GM23248 (cell line): ENCODE measurements at regions not wholly inside any gene's neighbourhood (a gene's known extent, or its start where the extent isn't known, plus 50 kb on each side); places are given as distances from the start of the nearest gene placed in this dataset.

Source experiments
- DNase-seq: peaks from one replicate; pipeline ENCODE4 v3.0.0-alpha.2; 2015
- H2AFZ ChIP-seq: fragments of 200-600 bp; sonication (generic); 2 replicates; pipeline ENCODE4 v1.6.1; 2016; ENCODE audit warnings: antibody characterized with exemption
- H3F3A ChIP-seq: fragments of 200-600 bp; sonication (generic); 2 replicates; pipeline ENCODE4 v1.6.1; 2016; ENCODE audit warnings: mild to moderate bottlenecking, antibody characterized with exemption, mixed run types; ENCODE audit not compliant: insufficient read depth
- H3K27ac ChIP-seq: fragments of 200-600 bp; sonication (generic); 2 replicates; pipeline ENCODE4 v1.5.1; 2016; ENCODE audit warnings: mild to moderate bottlenecking
- H3K27me3 ChIP-seq: fragments of 200-600 bp; sonication (generic); replicated peaks from 2 replicates; pipeline ENCODE4 v1.6.1; 2016; ENCODE audit warnings: mild to moderate bottlenecking; ENCODE audit not compliant: insufficient read depth
- H3K36me3 ChIP-seq: fragments of 200-600 bp; sonication (generic); 2 replicates; pipeline ENCODE4 v1.6.1; 2016; ENCODE audit warnings: low read depth, mild to moderate bottlenecking
- H3K4me1 ChIP-seq: fragments of 200-600 bp; sonication (generic); 2 replicates; pipeline ENCODE4 v1.6.1; 2016; ENCODE audit warnings: mild to moderate bottlenecking; ENCODE audit not compliant: insufficient read depth
- H3K4me2 ChIP-seq: fragments of 200-600 bp; sonication (generic); one replicate; pipeline ENCODE4 v1.6.1; 2016; ENCODE audit warnings: mild to moderate bottlenecking; ENCODE audit not compliant: unreplicated experiment
- H3K4me3 ChIP-seq: fragments of 200-600 bp; sonication (generic); 2 replicates; pipeline ENCODE4 v1.5.1; 2016; ENCODE audit warnings: mild to moderate bottlenecking
- H3K79me2 ChIP-seq: fragments of 200-600 bp; sonication (generic); 2 replicates; pipeline ENCODE4 v1.6.1; 2016; ENCODE audit warnings: mild to moderate bottlenecking; ENCODE audit not compliant: insufficient read depth
- H3K9ac ChIP-seq: fragments of 200-600 bp; sonication (generic); 2 replicates; pipeline ENCODE4 v1.6.1; 2016; ENCODE audit warnings: mild to moderate bottlenecking
- H3K9me2 ChIP-seq: fragments of 200-600 bp; sonication (generic); 2 replicates; pipeline ENCODE4 v1.6.1; 2016; ENCODE audit warnings: mixed run types, mild to moderate bottlenecking, moderate library complexity; ENCODE audit not compliant: insufficient read depth
- H3K9me3 ChIP-seq: fragments of 200-600 bp; sonication (generic); one replicate; pipeline ENCODE4 v1.6.1; 2017; ENCODE audit warnings: low read depth
- H4K20me1 ChIP-seq: fragments of 200-600 bp; sonication (generic); 2 replicates; pipeline ENCODE4 v1.6.0; 2016; ENCODE audit not compliant: insufficient read depth
- EZH2 ChIP-seq: fragments of 200-600 bp; sonication (generic); IDR thresholded peaks from 2 replicates; pipeline ENCODE4 v1.6.1; 2018; ENCODE audit warnings: antibody characterized with exemption, mild to moderate bottlenecking; ENCODE audit not compliant: insufficient read depth, poor library complexity, severe bottlenecking
- EZH2phosphoT487 ChIP-seq: fragments of 200-600 bp; sonication (generic); IDR thresholded peaks from 2 replicates; pipeline ENCODE4 v1.6.1; 2018; ENCODE audit warnings: antibody characterized with exemption, moderate library complexity, mild to moderate bottlenecking, low read depth; ENCODE audit not compliant: insufficient read depth
- WGBS, 2 experiments: methylation state at CpG; one replicate each; pipeline ENCODE4 v1.1.6; 2015 to 2017; ENCODE audit warnings: low lambda C conversion rate in 2 of 2, low coverage in 1 of 2; ENCODE audit errors: missing lambda C conversion rate in 2 of 2; 5-methylcytosine and 5-hydroxymethylcytosine counted together
- in situ Hi-C: fragments of 300-500 bp; cut with MboI; formaldehyde crosslinking; loops from 2 replicates; pipeline ENCODE4 v1.15.0; 2020

DNA sequence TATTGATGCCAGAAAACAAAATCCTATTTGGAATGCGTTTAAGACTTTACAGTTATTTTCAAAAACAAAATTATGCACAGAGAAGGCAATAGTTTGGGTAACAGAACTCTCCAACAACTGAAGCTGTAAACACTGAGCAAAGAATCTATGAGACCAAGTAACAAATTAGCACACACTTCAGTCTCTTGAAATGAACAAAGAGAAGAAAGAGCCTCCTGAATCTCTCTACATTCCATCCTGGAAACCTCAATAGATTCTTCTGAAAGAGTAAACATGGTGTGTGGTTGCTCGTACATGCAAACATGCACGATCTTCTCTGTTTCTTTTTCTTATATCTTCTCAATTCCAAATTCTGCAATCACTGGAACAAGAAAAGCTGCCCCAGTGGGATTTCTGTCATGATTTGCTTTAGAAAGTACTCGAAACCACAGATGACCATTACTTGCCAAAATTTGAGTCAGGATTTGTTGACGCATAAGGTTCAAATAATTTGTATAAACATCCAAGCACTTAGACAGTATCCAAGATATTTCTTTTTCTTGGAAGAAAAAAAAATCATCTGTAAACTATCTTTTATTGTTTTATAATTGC, 137.9 kb upstream of the DACH1 start:
- Histone ChIP-seq H3K27me3 (no peaks in the 10 kb centered on the region), H3K9me2 (no peaks in the 10 kb centered on the region), H3F3A (no peaks in the 10 kb centered on the region), H4K20me1 (no peaks in the 10 kb centered on the region), H3K27ac (no peak overlapping the region), H3K4me3 (no peak overlapping the region), H3K9me3 (peaks cover 4% of the 10 kb centered on the region), H3K36me3 (no peaks in the 10 kb centered on the region), H3K9ac (no peak overlapping the region), H3K79me2 (no peaks in the 10 kb centered on the region), H3K4me2 (no peak overlapping the region), H2AFZ (no peak overlapping the region), H3K4me1 (no peaks in the 10 kb centered on the region)
- TF ChIP-seq EZH2: no peak
- TF ChIP-seq EZH2phosphoT487: no peak
- in situ Hi-C loops: no loop called here
- WGBS, 2 experiments: 1 to 4% methylated on average over 5 of the region's 5 CpGs
- DNase-seq: no peak

DNA sequence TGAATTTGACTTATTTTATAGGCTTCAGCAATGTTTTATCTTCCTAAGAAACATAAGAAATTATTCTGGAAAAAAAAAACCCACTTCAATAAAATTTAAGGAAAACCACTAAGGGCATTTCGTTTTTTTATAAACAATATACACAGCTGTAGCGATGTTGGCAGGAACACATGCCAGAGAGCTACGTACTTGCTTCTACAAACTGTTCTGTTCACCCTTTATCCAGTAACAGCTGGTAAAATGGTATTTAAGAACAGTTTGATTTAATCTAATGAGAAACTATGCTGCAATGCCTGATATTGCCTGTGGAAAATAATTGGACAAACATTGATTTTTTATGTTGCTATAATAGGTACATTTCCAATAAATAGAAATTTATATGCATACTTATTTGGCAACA, 137.2 kb upstream of the DACH1 start:
- Histone ChIP-seq H3K27me3 (no peaks in the 10 kb centered on the region), H2AFZ (no peak overlapping the region), H3K36me3 (no peaks in the 10 kb centered on the region), H3K79me2 (no peaks in the 10 kb centered on the region), H3K4me1 (no peaks in the 10 kb centered on the region), H3K4me2 (no peak overlapping the region), H3K9me3 (peaks cover 5% of the 10 kb centered on the region), H3K9ac (no peak overlapping the region), H3K4me3 (no peak overlapping the region), H4K20me1 (no peaks in the 10 kb centered on the region), H3F3A (no peaks in the 10 kb centered on the region), H3K27ac (no peak overlapping the region), H3K9me2 (no peaks in the 10 kb centered on the region)
- no peak for DNase-seq
- TF ChIP-seq EZH2: no peak
- TF ChIP-seq EZH2phosphoT487: no peak
- 1 to 8% methylated on average over 3 of the region's 3 CpGs for WGBS, 2 experiments
- in situ Hi-C loops: no loop called here

DNA sequence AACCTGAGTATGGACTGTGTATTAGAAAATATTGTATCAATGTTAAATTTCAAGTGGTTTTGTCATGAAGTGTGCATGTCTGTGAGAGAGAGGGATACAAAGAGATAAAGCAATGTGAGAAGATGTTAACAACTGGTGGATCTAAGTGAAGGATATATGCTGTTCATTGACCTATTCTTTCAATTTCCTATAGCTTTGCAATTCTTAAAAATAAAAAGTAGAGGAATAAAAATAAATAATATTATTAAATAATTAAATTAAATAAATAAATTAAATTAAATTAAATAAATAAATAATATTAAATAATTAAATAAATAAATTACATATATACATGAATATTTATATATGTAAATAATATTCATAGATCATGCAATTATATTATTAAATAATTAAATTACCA, 131.2 kb upstream of the DACH1 start:
- no peak for DNase-seq
- H3K9ac ChIP-seq: no peak overlapping the region

DNA sequence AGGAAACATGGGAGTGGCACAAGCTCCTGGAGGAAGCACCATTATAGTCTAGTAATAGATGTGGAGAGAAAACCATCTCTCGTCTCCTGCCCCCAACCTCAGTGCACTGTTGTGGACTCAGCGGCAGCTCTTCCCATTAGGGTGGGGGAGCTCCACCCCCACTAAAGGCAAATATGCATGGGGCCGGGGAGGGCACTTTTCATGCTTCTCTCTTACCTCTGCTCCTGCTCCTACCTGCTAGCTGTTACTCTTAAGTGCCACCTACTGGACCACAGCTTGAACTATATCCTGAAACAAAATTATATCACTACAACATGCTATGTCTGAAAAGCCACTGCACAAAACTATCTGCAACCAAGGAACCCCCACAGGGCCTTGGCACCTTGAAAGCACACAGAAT, 112.6 kb upstream of the DACH1 start:
- no peak for DNase-seq
- H3K9ac ChIP-seq: no peak overlapping the region
- in situ Hi-C loops: no loop called here

More for the DNA sequence above, 131.2 kb upstream of the DACH1 start:
- H3K79me2 ChIP-seq: no peaks in the 10 kb centered on the region
- no peaks in the 10 kb centered on the region for H3K9me2 ChIP-seq
- no peaks in the 10 kb centered on the region for H4K20me1 ChIP-seq
- H3K36me3 ChIP-seq: no peaks in the 10 kb centered on the region
- no peaks in the 10 kb centered on the region for H3K27me3 ChIP-seq
- no peaks in the 10 kb centered on the region for H3K4me1 ChIP-seq
- H3K4me2 ChIP-seq: no peak overlapping the region
- TF ChIP-seq EZH2phosphoT487 (no peak), EZH2 (no peak)
- no peak overlapping the region for H3K4me3 ChIP-seq
- no peak overlapping the region for H3K27ac ChIP-seq
- in situ Hi-C loops: no loop called here
- no peaks in the 10 kb centered on the region for H3F3A ChIP-seq
- H2AFZ ChIP-seq: no peak overlapping the region
- peaks cover 10% of the 10 kb centered on the region for H3K9me3 ChIP-seq

DNA sequence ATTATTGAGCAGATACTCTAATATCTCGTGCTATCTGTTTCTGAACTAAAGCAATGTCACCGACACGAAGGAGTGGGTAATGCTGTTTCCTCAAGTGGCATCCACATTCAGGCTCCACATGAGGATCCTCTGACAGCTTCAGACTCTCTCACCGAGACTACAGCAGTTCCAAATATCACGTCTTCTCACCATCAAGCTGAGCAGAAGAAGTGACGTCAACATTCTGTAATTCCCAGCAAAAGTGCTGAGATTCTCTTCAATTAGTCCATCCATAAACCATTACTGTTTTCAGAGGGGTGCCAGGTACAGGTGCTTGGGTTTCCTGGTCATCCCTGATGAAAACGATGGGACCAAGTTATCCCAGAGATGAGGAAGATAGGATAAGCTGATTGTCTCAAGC, 110.0 kb upstream of the DACH1 start:
- H3K9me3 ChIP-seq: no peaks in the 10 kb centered on the region
- no peaks in the 10 kb centered on the region for H3K9me2 ChIP-seq
- H3K79me2 ChIP-seq: no peaks in the 10 kb centered on the region
- no peaks in the 10 kb centered on the region for H3K36me3 ChIP-seq
- no peaks in the 10 kb centered on the region for H3K27me3 ChIP-seq
- H3K9ac ChIP-seq: no peak overlapping the region
- no peaks in the 10 kb centered on the region for H3K4me1 ChIP-seq
- no peak overlapping the region for H3K4me3 ChIP-seq
- DNase-seq: no peak
- no peaks in the 10 kb centered on the region for H3F3A ChIP-seq
- in situ Hi-C loops: no loop called here
- no peak overlapping the region for H3K4me2 ChIP-seq
- TF ChIP-seq EZH2: no peak
- TF ChIP-seq EZH2phosphoT487: no peak
- WGBS, 2 experiments: 28 to 31% methylated on average over 7 of the region's 7 CpGs
- no peak overlapping the region for H3K27ac ChIP-seq
- no peak overlapping the region for H2AFZ ChIP-seq
- no peaks in the 10 kb centered on the region for H4K20me1 ChIP-seq

More for the DNA sequence above, 112.6 kb upstream of the DACH1 start:
- TF ChIP-seq EZH2phosphoT487: no peak
- no peak for TF ChIP-seq EZH2
- no peak overlapping the region for H3K4me2 ChIP-seq
- H3K4me3 ChIP-seq: no peak overlapping the region
- H3K4me1 ChIP-seq: no peaks in the 10 kb centered on the region
- H3K79me2 ChIP-seq: no peaks in the 10 kb centered on the region
- H3K36me3 ChIP-seq: no peaks in the 10 kb centered on the region
- H3K9me3 ChIP-seq: no peaks in the 10 kb centered on the region
- H3K27me3 ChIP-seq: no peaks in the 10 kb centered on the region
- no peaks in the 10 kb centered on the region for H3F3A ChIP-seq
- no peak overlapping the region for H3K27ac ChIP-seq
- H2AFZ ChIP-seq: no peak overlapping the region
- WGBS, 2 experiments: 3 to 4% methylated on average over 3 of the region's 3 CpGs
- no peaks in the 10 kb centered on the region for H4K20me1 ChIP-seq
- H3K9me2 ChIP-seq: no peaks in the 10 kb centered on the region
